ENCODE measurements at regions not wholly inside any gene's neighbourhood (a gene's known extent, or its start where the extent isn't known, plus 50 kb on each side); places are given as distances from the start of the nearest gene placed in this dataset.

DNA sequence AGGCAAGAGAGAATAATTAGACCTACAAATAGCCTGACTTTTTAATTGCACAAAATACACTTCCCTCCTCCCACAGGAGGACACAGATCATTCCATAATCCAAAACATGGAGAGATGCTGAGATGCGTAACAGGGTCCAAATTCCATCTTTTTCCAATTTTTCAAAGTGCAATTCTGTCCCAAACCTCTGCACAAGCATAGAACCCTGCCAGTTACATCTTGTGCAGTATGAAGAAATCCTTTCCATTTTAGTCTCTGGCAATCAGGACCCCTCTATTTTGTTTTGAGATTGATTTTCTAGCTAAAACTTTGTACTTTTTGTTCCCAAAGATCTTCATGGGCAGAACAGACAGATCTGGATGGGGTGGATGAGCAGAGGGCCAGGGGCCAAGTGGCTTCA lies 209.2 kb downstream of the B3GLCT start:
- ATAC-seq (ENCODE audit: low FRiP score in 2 of 2): no peak
- Histone ChIP-seq H3K9me3 (no peaks in the 10 kb centered on the region), H3K36me3 (no peaks in the 10 kb centered on the region), H3K27ac (no peak overlapping the region), H3K4me1 (no peaks in the 10 kb centered on the region), H3K27me3 (no peaks in the 10 kb centered on the region), H3K4me3 (no peak overlapping the region)
- DNase-seq: no peak
- 89 to 93% methylated on average over 1 of the region's 1 CpG for WGBS, 2 donors
- no peak for TF ChIP-seq POLR2AphosphoS5 (IDR thresholded peaks at IDR 0.05)
- TF ChIP-seq, protein P1, sequence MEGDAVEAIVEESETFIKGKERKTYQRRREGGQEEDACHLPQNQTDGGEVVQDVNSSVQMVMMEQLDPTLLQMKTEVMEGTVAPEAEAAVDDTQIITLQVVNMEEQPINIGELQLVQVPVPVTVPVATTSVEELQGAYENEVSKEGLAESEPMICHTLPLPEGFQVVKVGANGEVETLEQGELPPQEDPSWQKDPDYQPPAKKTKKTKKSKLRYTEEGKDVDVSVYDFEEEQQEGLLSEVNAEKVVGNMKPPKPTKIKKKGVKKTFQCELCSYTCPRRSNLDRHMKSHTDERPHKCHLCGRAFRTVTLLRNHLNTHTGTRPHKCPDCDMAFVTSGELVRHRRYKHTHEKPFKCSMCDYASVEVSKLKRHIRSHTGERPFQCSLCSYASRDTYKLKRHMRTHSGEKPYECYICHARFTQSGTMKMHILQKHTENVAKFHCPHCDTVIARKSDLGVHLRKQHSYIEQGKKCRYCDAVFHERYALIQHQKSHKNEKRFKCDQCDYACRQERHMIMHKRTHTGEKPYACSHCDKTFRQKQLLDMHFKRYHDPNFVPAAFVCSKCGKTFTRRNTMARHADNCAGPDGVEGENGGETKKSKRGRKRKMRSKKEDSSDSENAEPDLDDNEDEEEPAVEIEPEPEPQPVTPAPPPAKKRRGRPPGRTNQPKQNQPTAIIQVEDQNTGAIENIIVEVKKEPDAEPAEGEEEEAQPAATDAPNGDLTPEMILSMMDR (IDR thresholded peaks at IDR 0.05): no peak
- no peak for TF ChIP-seq POLR2A (IDR thresholded peaks at IDR 0.05)
- TF ChIP-seq EP300 (IDR thresholded peaks at IDR 0.05): no peak

DNA sequence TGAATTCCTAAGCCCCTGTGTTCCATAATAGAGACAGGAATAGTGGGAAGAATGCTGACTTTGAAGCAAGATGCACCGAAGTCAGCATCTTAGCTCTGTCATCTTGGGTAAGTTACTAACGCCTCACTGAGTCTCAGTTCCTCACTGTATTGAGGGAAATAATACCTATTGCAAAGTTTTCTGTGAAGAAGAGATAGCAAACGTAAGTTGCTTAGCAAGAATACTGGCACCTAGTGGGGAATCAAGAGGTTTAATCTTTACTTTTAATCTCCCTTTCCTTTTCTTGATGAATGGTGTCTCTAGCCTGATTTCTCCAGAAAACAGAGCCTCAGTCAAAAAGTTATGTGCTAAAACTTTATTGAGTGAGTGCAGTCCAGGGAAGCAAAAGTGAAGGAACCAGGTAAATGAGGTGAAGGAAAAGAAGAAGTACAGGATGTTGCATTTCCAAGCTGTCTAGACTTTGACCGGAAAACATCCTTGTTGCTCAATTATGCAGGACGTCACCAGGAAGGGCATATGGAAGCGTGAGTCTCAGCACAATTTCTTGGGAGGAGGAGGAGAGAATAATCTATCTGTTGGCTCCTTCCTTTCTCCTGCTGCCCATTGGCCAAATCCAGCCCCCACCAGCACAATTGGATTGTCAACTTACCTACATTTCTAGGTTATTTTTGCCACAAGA lies 210.0 kb downstream of the B3GLCT start:
- no peak for ATAC-seq (ENCODE audit: low FRiP score in 2 of 2)
- no peaks in the 10 kb centered on the region for H3K4me1 ChIP-seq
- no peak overlapping the region for H3K27ac ChIP-seq
- H3K36me3 ChIP-seq: no peaks in the 10 kb centered on the region
- 56 to 58% methylated on average over 6 of the region's 6 CpGs for WGBS, 2 donors
- H3K27me3 ChIP-seq: no peaks in the 10 kb centered on the region
- no peak overlapping the region for H3K4me3 ChIP-seq
- no peaks in the 10 kb centered on the region for H3K9me3 ChIP-seq
- DNase-seq: no peak
- TF ChIP-seq EP300 (IDR thresholded peaks at IDR 0.05): no peak
- TF ChIP-seq, protein P1 (IDR thresholded peaks at IDR 0.05): no peak
- TF ChIP-seq POLR2AphosphoS5 (IDR thresholded peaks at IDR 0.05): no peak
- TF ChIP-seq POLR2A (IDR thresholded peaks at IDR 0.05): no peak

DNA sequence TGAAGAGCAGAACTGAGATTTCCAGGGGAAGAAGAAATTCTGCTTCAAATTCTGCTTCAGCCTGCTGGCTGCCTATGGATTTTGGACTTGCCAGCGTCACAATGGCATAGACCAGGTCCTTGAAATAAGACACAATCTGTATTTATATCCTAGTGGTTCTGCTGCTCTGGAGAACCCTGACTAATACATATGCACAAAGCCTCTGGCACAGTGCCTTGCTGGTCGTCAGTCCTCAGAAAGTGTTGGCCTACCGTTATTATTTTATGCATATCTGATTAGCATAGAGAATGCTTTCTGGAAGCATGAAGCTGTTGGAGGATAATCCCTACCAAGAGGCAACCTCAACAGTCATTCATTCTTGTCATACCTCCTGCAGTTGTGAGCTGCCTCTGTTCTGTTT lies 213.7 kb downstream of the B3GLCT start:
- H3K4me3 ChIP-seq: no peak overlapping the region
- H3K9me3 ChIP-seq: no peaks in the 10 kb centered on the region
- H3K27ac ChIP-seq: no peak overlapping the region
- DNase-seq (no peak), ATAC-seq (ENCODE audit: low FRiP score in 2 of 2) (no peak)
- TF ChIP-seq POLR2AphosphoS5 (IDR thresholded peaks at IDR 0.05) (no peak), EP300 (IDR thresholded peaks at IDR 0.05) (no peak), POLR2A (IDR thresholded peaks at IDR 0.05) (no peak)
- TF ChIP-seq, protein P1 (IDR thresholded peaks at IDR 0.05): no peak
- WGBS, 2 donors: 73 to 80% methylated on average over 3 of the region's 3 CpGs
- no peaks in the 10 kb centered on the region for H3K27me3 ChIP-seq
- H3K36me3 ChIP-seq: no peaks in the 10 kb centered on the region
- no peaks in the 10 kb centered on the region for H3K4me1 ChIP-seq

DNA sequence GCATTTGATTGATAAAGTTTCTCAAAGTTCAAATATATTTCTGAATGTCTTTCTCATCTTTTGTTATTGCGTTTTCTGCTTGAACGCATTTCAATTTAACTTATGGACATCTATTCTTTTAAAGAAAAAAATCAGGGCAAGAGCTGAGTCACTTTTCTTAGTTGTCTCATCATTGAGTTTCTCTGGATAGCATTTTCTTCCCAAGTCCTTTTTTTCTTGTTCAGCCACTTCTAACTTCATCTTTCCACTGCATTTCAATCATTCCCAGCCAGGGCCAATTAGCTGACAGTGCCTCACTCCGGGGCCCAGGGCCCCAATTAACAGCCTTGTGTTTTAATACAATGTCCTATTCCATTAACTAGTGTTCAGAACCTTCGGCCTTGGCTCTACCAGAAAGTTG lies 216.3 kb downstream of the B3GLCT start:
- no peak for TF ChIP-seq EP300 (IDR thresholded peaks at IDR 0.05)
- TF ChIP-seq POLR2AphosphoS5 (IDR thresholded peaks at IDR 0.05): no peak
- TF ChIP-seq, protein P1 (IDR thresholded peaks at IDR 0.05): no peak
- TF ChIP-seq POLR2A (IDR thresholded peaks at IDR 0.05): no peak
- H3K4me3 ChIP-seq: no peak overlapping the region
- H3K27ac ChIP-seq: no peak overlapping the region
- no peaks in the 10 kb centered on the region for H3K27me3 ChIP-seq
- ATAC-seq (ENCODE audit: low FRiP score in 2 of 2) (no peak), DNase-seq (no peak)
- H3K9me3 ChIP-seq: no peaks in the 10 kb centered on the region
- WGBS, 2 donors: 81 to 86% methylated on average over 4 of the region's 4 CpGs
- H3K36me3 ChIP-seq: no peaks in the 10 kb centered on the region
- no peaks in the 10 kb centered on the region for H3K4me1 ChIP-seq

DNA sequence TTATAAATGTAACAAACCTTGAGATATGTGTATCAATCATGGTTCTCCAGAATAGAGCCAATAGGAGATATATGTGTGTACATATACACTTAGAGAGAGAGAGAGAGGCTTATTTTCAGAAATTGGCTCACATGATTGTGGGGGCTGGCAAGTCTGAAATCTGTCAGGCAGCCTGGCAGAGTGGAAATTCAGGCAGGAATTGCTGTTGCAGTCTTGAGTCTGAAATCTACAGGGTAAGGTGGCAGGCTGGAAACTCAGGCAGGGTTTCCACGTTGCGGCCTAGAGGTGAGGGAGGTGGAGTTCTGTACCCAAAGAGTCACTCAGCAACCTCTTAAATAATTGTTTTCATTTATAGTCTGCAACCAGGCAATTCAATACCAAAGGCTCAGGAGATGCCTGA lies 218.4 kb downstream of the B3GLCT start:
- TF ChIP-seq EP300 (IDR thresholded peaks at IDR 0.05): no peak
- TF ChIP-seq, protein P1 (IDR thresholded peaks at IDR 0.05): no peak
- no peak for TF ChIP-seq POLR2AphosphoS5 (IDR thresholded peaks at IDR 0.05)
- TF ChIP-seq POLR2A (IDR thresholded peaks at IDR 0.05): no peak
- ATAC-seq (ENCODE audit: low FRiP score in 2 of 2) (no peak), DNase-seq (no peak)
- Histone ChIP-seq H3K27me3 (no peaks in the 10 kb centered on the region), H3K27ac (no peak overlapping the region), H3K4me3 (no peak overlapping the region), H3K9me3 (no peaks in the 10 kb centered on the region), H3K36me3 (no peaks in the 10 kb centered on the region), H3K4me1 (no peaks in the 10 kb centered on the region)
- WGBS, 2 donors: 90 to 95% methylated on average over 2 of the region's 2 CpGs

Measured in upper lobe of left lung (tissue), 6 donors.